Endothelial cell (in vitro differentiated cells): ENCODE measurements at regions not wholly inside any gene's neighbourhood (a gene's known extent, or its start where the extent isn't known, plus 50 kb on each side); places are given as distances from the start of the nearest gene placed in this dataset.

Source experiments
- DNase-seq: peaks from one replicate; pipeline ENCODE4 v3.0.0; 2021; ENCODE audit warnings: low spot score
- H3K27ac Mint-ChIP-seq: one replicate; pipeline ENCODE4 v1.8.0; 2021; ENCODE audit warnings: mixed read lengths, inconsistent platforms; ENCODE audit not compliant: unreplicated experiment
- H3K27me3 Mint-ChIP-seq: one replicate; pipeline ENCODE4 v1.8.0; 2021; ENCODE audit warnings: mild to moderate bottlenecking, moderate library complexity, mixed read lengths, inconsistent platforms; ENCODE audit not compliant: unreplicated experiment
- H3K36me3 Mint-ChIP-seq: one replicate; pipeline ENCODE4 v1.8.0; 2021; ENCODE audit warnings: mild to moderate bottlenecking, low read depth, mixed read lengths, inconsistent platforms; ENCODE audit not compliant: unreplicated experiment
- H3K4me1 Mint-ChIP-seq: one replicate; pipeline ENCODE4 v1.8.0; 2021; ENCODE audit warnings: mild to moderate bottlenecking, mixed read lengths, inconsistent platforms; ENCODE audit not compliant: unreplicated experiment
- H3K4me3 Mint-ChIP-seq: one replicate; pipeline ENCODE4 v1.8.0; 2021; ENCODE audit warnings: mild to moderate bottlenecking, mixed read lengths, inconsistent platforms; ENCODE audit not compliant: unreplicated experiment
- H3K9me3 Mint-ChIP-seq: one replicate; pipeline ENCODE4 v1.8.0; 2021; ENCODE audit warnings: mixed read lengths, inconsistent platforms; ENCODE audit not compliant: unreplicated experiment
- CTCF ChIP-seq: fragments of 200-600 bp; sonication (generic); IDR thresholded peaks from one replicate; pipeline ENCODE4 v1.5.0; 2021; ENCODE audit warnings: antibody characterized with exemption; ENCODE audit not compliant: unreplicated experiment

- Mint-ChIP-seq H3K4me3 (no peak overlapping the region), H3K9me3 (no peaks in the 10 kb centered on the region), H3K36me3 (no peaks in the 10 kb centered on the region), H3K27ac (no peak overlapping the region), H3K4me1 (no peaks in the 10 kb centered on the region), H3K27me3 (no peaks in the 10 kb centered on the region)
- no peak for TF ChIP-seq CTCF
- DNase-seq = no peak
These were observed 202.0 kb downstream of the CXCL12 start for GRCh38 chr10:44182909-44183308.

- DNase-seq = no peak
- no peak overlapping the region for H3K27ac Mint-ChIP-seq
- H3K36me3 Mint-ChIP-seq = no peaks in the 10 kb centered on the region
- H3K9me3 Mint-ChIP-seq = no peaks in the 10 kb centered on the region
- H3K4me3 Mint-ChIP-seq = no peak overlapping the region
- no peaks in the 10 kb centered on the region for H3K4me1 Mint-ChIP-seq
- peaks cover 2% of the 10 kb centered on the region for H3K27me3 Mint-ChIP-seq
- TF ChIP-seq CTCF = no peak
These were observed 204.4 kb downstream of the CXCL12 start for GRCh38 chr10:44180321-44181168.

- no peak for TF ChIP-seq CTCF
- peaks cover 2% of the 10 kb centered on the region for H3K27me3 Mint-ChIP-seq
- DNase-seq = no peak
- no peaks in the 10 kb centered on the region for H3K9me3 Mint-ChIP-seq
- H3K4me1 Mint-ChIP-seq = no peaks in the 10 kb centered on the region
- no peaks in the 10 kb centered on the region for H3K36me3 Mint-ChIP-seq
- H3K27ac Mint-ChIP-seq = no peak overlapping the region
- no peak overlapping the region for H3K4me3 Mint-ChIP-seq
These were observed 206.0 kb downstream of the CXCL12 start for GRCh38 chr10:44178856-44179255.

- no peak overlapping the region for H3K27ac Mint-ChIP-seq
- H3K9me3 Mint-ChIP-seq = no peaks in the 10 kb centered on the region
- peaks cover 2% of the 10 kb centered on the region for H3K27me3 Mint-ChIP-seq
- H3K4me1 Mint-ChIP-seq = no peaks in the 10 kb centered on the region
- TF ChIP-seq CTCF = no peak
- no peak overlapping the region for H3K4me3 Mint-ChIP-seq
- DNase-seq = no peak
- no peaks in the 10 kb centered on the region for H3K36me3 Mint-ChIP-seq
These were observed 206.6 kb downstream of the CXCL12 start for GRCh38 chr10:44178281-44178680.

- no peak for TF ChIP-seq CTCF
- Mint-ChIP-seq H3K4me3 (no peak overlapping the region), H3K27me3 (peaks cover 2% of the 10 kb centered on the region), H3K9me3 (no peaks in the 10 kb centered on the region), H3K36me3 (no peaks in the 10 kb centered on the region), H3K27ac (no peak overlapping the region), H3K4me1 (no peaks in the 10 kb centered on the region)
- no peak for DNase-seq
These were observed 207.3 kb downstream of the CXCL12 start for GRCh38 chr10:44177610-44178009.
